ENCODE measurements at regions not wholly inside any gene's neighbourhood (a gene's known extent, or its start where the extent isn't known, plus 50 kb on each side); places are given as distances from the start of the nearest gene placed in this dataset.
A peak's percentile ranks its signal among the peaks of the same experiment; 100 is the strongest.
"Not testable (repeated sequence)": the region's sequence is repeated elsewhere in the genome, so short reads cannot be mapped to it uniquely, and the experiment has no call there.

GRCh38 chr6:167662075-167662880 lies 164.4 kb upstream of the AFDN start:
- no peak for DNase-seq (ENCODE audit: low spot score)

- DNase-seq (ENCODE audit: low spot score), result no peak
Measured at GRCh38 chr6:167662881-167663205, 163.9 kb upstream of the AFDN start.

- DNase-seq (ENCODE audit: low spot score), result no peak
Measured at GRCh38 chr6:167663316-167663715, 163.4 kb upstream of the AFDN start.

GRCh38 chr6:167663784-167664443 lies 162.8 kb upstream of the AFDN start:
- DNase-seq (ENCODE audit: low spot score), result no peak

GRCh38 chr6:167664678-167665660 lies 161.7 kb upstream of the AFDN start:
- no peak for DNase-seq (ENCODE audit: low spot score)

- no peak for DNase-seq (ENCODE audit: low spot score)
Measured at GRCh38 chr6:167665698-167666330, 160.9 kb upstream of the AFDN start.

GRCh38 chr6:167666571-167667203 lies 160.0 kb upstream of the AFDN start:
- DNase-seq (ENCODE audit: low spot score), result no peak

- DNase-seq (ENCODE audit: low spot score), result no peak
Measured at GRCh38 chr6:167667204-167668018, 159.3 kb upstream of the AFDN start.

- no peak for DNase-seq (ENCODE audit: low spot score)
Measured at GRCh38 chr6:167668019-167668753, 158.5 kb upstream of the AFDN start.

GRCh38 chr6:167668754-167669552 lies 157.8 kb upstream of the AFDN start:
- DNase-seq (ENCODE audit: low spot score), result no peak

- DNase-seq (ENCODE audit: low spot score), result no peak
Measured at GRCh38 chr6:167669553-167669849, 157.2 kb upstream of the AFDN start.

- peak; percentile 48 for DNase-seq (ENCODE audit: low spot score)
Measured at GRCh38 chr6:167669870-167670802, 156.6 kb upstream of the AFDN start.

- no peak for DNase-seq (ENCODE audit: low spot score)
Measured at GRCh38 chr6:167670938-167671338, 155.8 kb upstream of the AFDN start.

- DNase-seq (ENCODE audit: low spot score), result not testable (repeated sequence)
Measured at GRCh38 chr6:167671379-167671976, 155.2 kb upstream of the AFDN start.

GRCh38 chr6:167671977-167672687 lies 154.6 kb upstream of the AFDN start:
- DNase-seq (ENCODE audit: low spot score), result no peak

GRCh38 chr6:167672738-167673137 lies 154.0 kb upstream of the AFDN start:
- DNase-seq (ENCODE audit: low spot score), result no peak

- DNase-seq (ENCODE audit: low spot score), result no peak
Measured at GRCh38 chr6:167673946-167674345, 152.8 kb upstream of the AFDN start.
